H1 (cell line): ENCODE measurements at regions not wholly inside any gene's neighbourhood (a gene's known extent, or its start where the extent isn't known, plus 50 kb on each side); places are given as distances from the start of the nearest gene placed in this dataset.

Experiments
- CTCF ChIA-PET: fragments of 300-600 bp; sonication (Branson Sonifier 250); formaldehyde crosslinking; loops from one replicate; lab custom pipeline; 2021; ENCODE audit not compliant: partially characterized antibody; lab: Charles Lee
- POLR2A ChIA-PET: fragments of 300-600 bp; sonication (Branson Sonifier 250); formaldehyde crosslinking; loops from one replicate; lab custom pipeline; 2021; ENCODE audit warnings: inconsistent platforms; ENCODE audit not compliant: partially characterized antibody; lab: Charles Lee
- DNase-seq, 2 experiments: peaks; one replicate each; pipeline versions ENCODE4 v3.0.0 to v3.0.0-alpha.2; 2010 to 2022; ENCODE audit warnings: low spot score in 2 of 2, low read depth in 1 of 2, mixed read lengths in 1 of 2
- FAIRE-seq: peaks from 2 replicates; lab custom pipeline; 2011; peaks lifted over from hg19 to GRCh38; lab: Jason Lieb, UNC
- H2AFZ ChIP-seq: 2 replicates; pipeline ENCODE4 v1.8.1; 2012; ENCODE audit warnings: low read length, inconsistent platforms
- H2AK5ac ChIP-seq: 2 replicates; pipeline ENCODE4 v1.6.1; 2013; ENCODE audit warnings: low read depth, low read length
- H2BK120ac ChIP-seq: replicated peaks from 2 replicates; pipeline ENCODE3; 2013; ENCODE audit warnings: low read depth, low read length, inconsistent platforms
- H2BK12ac ChIP-seq: 2 replicates; pipeline ENCODE4 v1.6.1; 2013; ENCODE audit warnings: low read depth, low read length
- H2BK15ac ChIP-seq: 2 replicates; pipeline ENCODE4 v1.6.1; 2013; ENCODE audit warnings: low read length
- H2BK20ac ChIP-seq: 2 replicates; pipeline ENCODE4 v1.6.1; 2013; ENCODE audit warnings: low read length
- H2BK5ac ChIP-seq: 2 replicates; pipeline ENCODE4 v1.6.1; 2013; ENCODE audit warnings: low read depth, low read length
- H3K14ac ChIP-seq: 2 replicates; pipeline ENCODE4 v1.6.1; 2013; ENCODE audit warnings: inconsistent platforms; ENCODE audit not compliant: insufficient read length
- H3K18ac ChIP-seq: 2 replicates; pipeline ENCODE4 v1.6.1; 2013; ENCODE audit warnings: low read length; ENCODE audit errors: extremely low read depth
- H3K23ac ChIP-seq: 2 replicates; pipeline ENCODE4 v1.6.1; 2013; ENCODE audit warnings: inconsistent platforms; ENCODE audit not compliant: insufficient read length
- H3K23me2 ChIP-seq: 2 replicates; pipeline ENCODE4 v1.6.1; 2013; ENCODE audit warnings: low read depth, low read length
- H3K27ac ChIP-seq: 2 replicates; pipeline ENCODE4 v1.6.1; 2011; ENCODE audit warnings: low read depth, low read length, inconsistent platforms
- H3K27me3 ChIP-seq, 4 experiments: replicated peaks in 1 of 4; 1 replicate in 1 of 4; 2 replicates in 3 of 4; pipeline versions ENCODE4 v1.6.1 to v1.8.1; 2011 to 2013; ENCODE audit warnings: low read length in 3 of 4, mild to moderate bottlenecking in 3 of 4, inconsistent platforms in 2 of 4, mixed read lengths in 2 of 4, moderate library complexity in 1 of 4; ENCODE audit not compliant: control insufficient read depth in 3 of 4, insufficient read depth in 3 of 4; ENCODE audit errors: extremely low read depth in 1 of 4
- H3K36me3 ChIP-seq, 4 experiments: 2 replicates each; pipeline versions ENCODE4 v1.6.1 to v1.8.1; 2011 to 2013; ENCODE audit warnings: mild to moderate bottlenecking in 4 of 4, low read length in 3 of 4, moderate library complexity in 2 of 4, control low read depth in 1 of 4, inconsistent platforms in 1 of 4; ENCODE audit not compliant: insufficient read depth in 4 of 4, control insufficient read depth in 2 of 4
- H3K4ac ChIP-seq: replicated peaks from 2 replicates; pipeline ENCODE3; 2013; ENCODE audit warnings: low read length, low read depth, mixed read lengths, inconsistent platforms; ENCODE audit not compliant: insufficient read length
- H3K4me1 ChIP-seq, 4 experiments: replicated peaks in 1 of 4; 1 replicate in 1 of 4; 2 replicates in 3 of 4; pipeline versions ENCODE4 v1.6.1 to v1.8.1; 2011 to 2013; ENCODE audit warnings: low read length in 3 of 4, inconsistent platforms in 2 of 4, mixed read lengths in 1 of 4; ENCODE audit not compliant: insufficient read depth in 4 of 4, control insufficient read depth in 3 of 4
- H3K4me2 ChIP-seq, 2 experiments: 2 replicates each; pipeline versions ENCODE4 v1.6.1 to v1.8.1; 2011 to 2013; ENCODE audit warnings: low read depth in 2 of 2, low read length in 2 of 2, control low read depth in 1 of 2, inconsistent platforms in 1 of 2, mild to moderate bottlenecking in 1 of 2; ENCODE audit not compliant: insufficient read depth in 1 of 2
- H3K4me3 ChIP-seq, 4 experiments: fragments of 200-600, 300-600 bp in 1 of 4; sonication (generic), shearing (Covaris generic), sonication (Bioruptor Twin) in 1 of 4; 2 replicates each; pipeline versions ENCODE4 v1.5.1 to v1.8.1; 2011 to 2016; ENCODE audit warnings: low read length in 4 of 4, low read depth in 3 of 4, control low read depth in 2 of 4, inconsistent platforms in 2 of 4, mild to moderate bottlenecking in 2 of 4, mixed read lengths in 1 of 4, moderate library complexity in 1 of 4; ENCODE audit not compliant: insufficient read depth in 2 of 4; ENCODE audit errors: extremely low read depth in 1 of 4
- H3K56ac ChIP-seq: replicated peaks from 2 replicates; pipeline ENCODE3; 2013; ENCODE audit warnings: low read depth, mild to moderate bottlenecking, mixed read lengths, low read length, inconsistent platforms; ENCODE audit not compliant: insufficient read length
- H3K79me1 ChIP-seq: 2 replicates; pipeline ENCODE4 v1.6.1; 2013; ENCODE audit warnings: low read depth, low read length, control low read depth
- H3K79me2 ChIP-seq, 2 experiments: 2 replicates each; pipeline versions ENCODE4 v1.6.1 to v1.8.1; 2012 to 2013; ENCODE audit warnings: low read length in 2 of 2, mild to moderate bottlenecking in 2 of 2, inconsistent platforms in 1 of 2; ENCODE audit not compliant: insufficient read depth in 2 of 2, control insufficient read depth in 1 of 2
- H3K9ac ChIP-seq, 4 experiments: replicated peaks in 1 of 4; 1 replicate in 1 of 4; 2 replicates in 3 of 4; pipeline versions ENCODE4 v1.6.1 to v1.8.1; 2011 to 2013; ENCODE audit warnings: low read depth in 3 of 4, low read length in 3 of 4, control low read depth in 2 of 4, mild to moderate bottlenecking in 2 of 4, moderate library complexity in 2 of 4, inconsistent platforms in 1 of 4; ENCODE audit errors: extremely low read depth in 1 of 4
- H3K9me3 ChIP-seq, 2 experiments: 2 replicates each; pipeline versions ENCODE4 v1.6.1 to v1.8.1; 2012 to 2013; ENCODE audit warnings: mild to moderate bottlenecking in 2 of 2, moderate library complexity in 2 of 2, control low read depth in 1 of 2, inconsistent platforms in 1 of 2, low read depth in 1 of 2, low read length in 1 of 2, mixed read lengths in 1 of 2; ENCODE audit not compliant: insufficient read depth in 2 of 2
- H4K20me1 ChIP-seq, 2 experiments: replicated peaks in 1 of 2; 2 replicates each; pipeline versions ENCODE3 to v1.8.1; 2011 to 2013; ENCODE audit warnings: inconsistent platforms in 2 of 2, low read length in 2 of 2, mild to moderate bottlenecking in 1 of 2; ENCODE audit not compliant: insufficient read depth in 2 of 2, control insufficient read depth in 1 of 2
- H4K5ac ChIP-seq: 2 replicates; pipeline ENCODE4 v1.6.1; 2013; ENCODE audit warnings: low read length, low read depth, mixed read lengths, inconsistent platforms; ENCODE audit not compliant: insufficient read length
- H4K8ac ChIP-seq: 2 replicates; pipeline ENCODE4 v1.8.0; 2013; ENCODE audit warnings: mild to moderate bottlenecking, moderate library complexity, low read length, inconsistent platforms; ENCODE audit not compliant: insufficient read depth; ENCODE audit errors: extremely low read depth
- H4K91ac ChIP-seq: replicated peaks from 2 replicates; pipeline ENCODE3; 2013; ENCODE audit warnings: low read length, mixed read lengths, inconsistent platforms; ENCODE audit not compliant: insufficient read length
- EZH2 ChIP-seq: fragments of 200-600 bp; sonication (generic); IDR thresholded peaks from 2 replicates; pipeline ENCODE4 v1.7.1; 2012; ENCODE audit warnings: low read depth, mild to moderate bottlenecking, moderate library complexity, low read length, inconsistent platforms; ENCODE audit not compliant: severe bottlenecking
- KDM1A ChIP-seq: fragments of 200-600, 300-600 bp; sonication (generic); IDR thresholded peaks from 2 replicates; pipeline ENCODE4 v1.7.1; 2016; ENCODE audit warnings: mild to moderate bottlenecking, low read length, borderline replicate concordance
- KDM5A ChIP-seq: fragments of 200-600 bp; IDR thresholded peaks from 2 replicates; pipeline ENCODE4 v1.7.1; 2012; ENCODE audit warnings: mild to moderate bottlenecking, low read length, inconsistent platforms, mixed read lengths
- POLR2A ChIP-seq, 2 experiments: IDR thresholded peaks; 1 replicate in 1 of 2; 2 replicates in 1 of 2; pipeline ENCODE4 v1.6.1; 2011; ENCODE audit warnings: low read depth in 2 of 2, low read length in 2 of 2, mild to moderate bottlenecking in 2 of 2; ENCODE audit errors: control extremely low read depth in 1 of 2
- RXRA ChIP-seq: IDR thresholded peaks from 2 replicates; pipeline ENCODE4 v1.6.1; 2011; ENCODE audit warnings: low read depth, mild to moderate bottlenecking, low read length, moderate library complexity; ENCODE audit not compliant: insufficient read depth
- SRF ChIP-seq: IDR thresholded peaks from 2 replicates; pipeline ENCODE4 v1.6.1; 2011; ENCODE audit warnings: mild to moderate bottlenecking, low read depth, low read length, moderate library complexity
- WGBS, 2 experiments: shearing (Covaris generic) in 1 of 2; methylation state at CpG; one replicate each; pipeline versions ENCODE4 v1.1.6 to v1.1.7; 2013 to 2015; ENCODE audit warnings: low lambda C conversion rate in 2 of 2, mixed read lengths in 2 of 2, inconsistent platforms in 1 of 2, low coverage in 1 of 2, missing lambda C conversion rate in 1 of 2; ENCODE audit not compliant: insufficient replicate concordance in 2 of 2, insufficient coverage in 1 of 2, insufficient read length in 1 of 2; ENCODE audit errors: extremely low coverage in 1 of 2, missing lambda C conversion rate in 1 of 2; 5-methylcytosine and 5-hydroxymethylcytosine counted together
- TF ChIP-seq, protein P1 (sequence below), 3 experiments: IDR thresholded peaks; 1 replicate in 2 of 3; 2 replicates in 1 of 3; pipeline versions ENCODE4 v1.5.1 to v1.6.1; 2011; ENCODE audit warnings: low read length in 3 of 3, mild to moderate bottlenecking in 3 of 3, inconsistent platforms in 2 of 3, low read depth in 1 of 3, moderate library complexity in 1 of 3; ENCODE audit not compliant: insufficient read depth in 1 of 3; ENCODE audit errors: control extremely low read depth in 1 of 3
- TF ChIP-seq, protein P2 (sequence below): IDR thresholded peaks from 2 replicates; pipeline ENCODE4 v1.6.1; 2012; ENCODE audit warnings: inconsistent platforms

DNA sequence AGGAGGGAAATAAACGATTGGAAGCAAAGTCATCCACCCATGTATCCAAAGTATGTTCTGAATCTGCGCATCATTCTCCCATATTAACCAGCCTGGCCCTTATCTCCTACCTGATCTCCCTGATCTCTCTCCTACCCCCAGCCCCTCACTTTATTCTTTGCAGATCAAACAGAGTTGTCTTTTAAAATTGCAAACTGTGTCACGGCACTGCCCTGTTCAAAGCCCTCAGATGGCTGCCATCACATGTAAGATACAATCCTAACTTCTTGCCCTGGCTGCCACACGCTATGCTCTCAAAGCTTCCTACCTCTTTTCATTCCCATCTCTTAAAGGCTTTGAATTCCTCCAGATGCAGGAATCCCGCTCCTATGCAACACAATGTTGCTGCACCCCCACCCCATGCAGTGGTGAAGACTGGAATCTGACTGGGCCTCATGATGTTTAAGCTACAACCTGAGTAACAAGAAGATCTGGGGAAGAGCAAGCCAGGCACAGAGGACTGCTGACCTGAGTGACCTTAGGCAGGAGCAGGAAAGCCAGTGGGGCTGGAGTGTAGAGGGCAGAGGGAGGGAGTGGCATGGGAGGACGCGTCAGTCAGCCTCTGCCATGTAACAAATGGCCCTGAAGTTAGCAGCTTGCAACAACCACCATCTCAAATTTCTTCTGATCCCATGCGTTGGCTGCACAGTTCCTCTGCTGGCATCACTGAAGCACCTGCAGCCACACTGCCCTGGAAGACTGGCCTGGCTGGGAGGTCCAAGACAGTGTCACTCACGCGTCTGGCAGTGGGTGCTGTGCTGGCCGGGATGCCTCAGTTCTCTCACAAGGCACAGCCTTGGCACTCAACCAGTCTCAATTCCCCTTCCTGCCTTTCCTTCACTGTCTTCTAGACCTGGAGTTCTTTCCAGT is 382.8 kb downstream of the BCL11B start:
- peak overlapping the region in 1 of 2 experiments; percentile 14; a peak in 1 of 4 replicates for H3K4me2 ChIP-seq
- H3K9ac ChIP-seq: no peak overlapping the region
- 89% methylated on average over 11 of the region's 11 CpGs; no CpG with 5 or more reads in 1 of the 2 experiments for WGBS, 2 experiments
- FAIRE-seq: no peak
- 0 out of 2 replicates have a peak overlapping the region, but pooled peaks have one; percentile 33 for H2BK15ac ChIP-seq
- peak overlapping the region; percentile 97 for H2BK12ac ChIP-seq
- peak overlapping the region; percentile 3; the same call in 1 of the 2 replicates for H3K18ac ChIP-seq
- H3K14ac ChIP-seq: no peak overlapping the region
- H2BK20ac ChIP-seq: peak overlapping the region; percentile 92; the same call in 1 of the 2 replicates
- H3K23me2 ChIP-seq: no peaks in the 10 kb centered on the region
- no peak overlapping the region for H2BK120ac ChIP-seq
- no peak overlapping the region for H3K23ac ChIP-seq
- no peak overlapping the region for H3K56ac ChIP-seq
- no peaks in the 10 kb centered on the region for H4K20me1 ChIP-seq
- peak overlapping the region; percentile 16 for H4K91ac ChIP-seq
- H3K27ac ChIP-seq: no peak overlapping the region
- no peaks in the 10 kb centered on the region for H3K27me3 ChIP-seq
- H3K9me3 ChIP-seq: peaks cover 4 to 5% of the 10 kb centered on the region in 2 experiments; a peak in 2 of 4 replicates
- peak in 1 of 2 experiments; percentile 15 for DNase-seq
- H2AK5ac ChIP-seq: 0 out of 2 replicates have a peak overlapping the region, but pooled peaks have one; percentile 66
- H2AFZ ChIP-seq: no peak overlapping the region
- CTCF ChIA-PET: interaction anchor here (0.7 kb wide), 1 partner anchor 69 kb away, joined by 3 read pairs; no protein-coding TSS in a partner anchor
- peaks cover 0 to 7% (median 3%) of the 10 kb centered on the region in 4 experiments; a peak in 1 of 7 replicates for H3K4me1 ChIP-seq
- no peaks in the 10 kb centered on the region for H3K79me1 ChIP-seq
- H4K5ac ChIP-seq: no peak overlapping the region
- no peaks in the 10 kb centered on the region for H3K79me2 ChIP-seq
- H3K4me3 ChIP-seq: no peak overlapping the region
- H2BK5ac ChIP-seq: peak overlapping the region; percentile 79
- no peaks in the 10 kb centered on the region for H3K36me3 ChIP-seq
- no peak overlapping the region for H4K8ac ChIP-seq
- no peak overlapping the region for H3K4ac ChIP-seq
- POLR2A ChIA-PET: no interaction called here
- TF ChIP-seq, protein P1, sequence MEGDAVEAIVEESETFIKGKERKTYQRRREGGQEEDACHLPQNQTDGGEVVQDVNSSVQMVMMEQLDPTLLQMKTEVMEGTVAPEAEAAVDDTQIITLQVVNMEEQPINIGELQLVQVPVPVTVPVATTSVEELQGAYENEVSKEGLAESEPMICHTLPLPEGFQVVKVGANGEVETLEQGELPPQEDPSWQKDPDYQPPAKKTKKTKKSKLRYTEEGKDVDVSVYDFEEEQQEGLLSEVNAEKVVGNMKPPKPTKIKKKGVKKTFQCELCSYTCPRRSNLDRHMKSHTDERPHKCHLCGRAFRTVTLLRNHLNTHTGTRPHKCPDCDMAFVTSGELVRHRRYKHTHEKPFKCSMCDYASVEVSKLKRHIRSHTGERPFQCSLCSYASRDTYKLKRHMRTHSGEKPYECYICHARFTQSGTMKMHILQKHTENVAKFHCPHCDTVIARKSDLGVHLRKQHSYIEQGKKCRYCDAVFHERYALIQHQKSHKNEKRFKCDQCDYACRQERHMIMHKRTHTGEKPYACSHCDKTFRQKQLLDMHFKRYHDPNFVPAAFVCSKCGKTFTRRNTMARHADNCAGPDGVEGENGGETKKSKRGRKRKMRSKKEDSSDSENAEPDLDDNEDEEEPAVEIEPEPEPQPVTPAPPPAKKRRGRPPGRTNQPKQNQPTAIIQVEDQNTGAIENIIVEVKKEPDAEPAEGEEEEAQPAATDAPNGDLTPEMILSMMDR (IDR thresholded peaks at IDR 0.05; ENCODE audit: control extremely low read depth in 1 of 3, insufficient read depth in 1 of 3, low read depth in 1 of 3, low read length in 3 of 3): no peak
- TF ChIP-seq SRF: no peak
- TF ChIP-seq KDM5A: no peak
- TF ChIP-seq, protein P2, sequence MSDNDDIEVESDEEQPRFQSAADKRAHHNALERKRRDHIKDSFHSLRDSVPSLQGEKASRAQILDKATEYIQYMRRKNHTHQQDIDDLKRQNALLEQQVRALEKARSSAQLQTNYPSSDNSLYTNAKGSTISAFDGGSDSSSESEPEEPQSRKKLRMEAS: 0 out of 2 replicates have a peak, but pooled peaks have one; percentile 8
- TF ChIP-seq RXRA: no peak
- no peak for TF ChIP-seq POLR2A (IDR thresholded peaks at IDR 0.05; ENCODE audit: control extremely low read depth in 1 of 2, low read depth in 2 of 2, low read length in 2 of 2)
- no peak for TF ChIP-seq EZH2
- peak; percentile 59; the same call in 1 of the 2 replicates for TF ChIP-seq KDM1A
